GM19468 (cell line): ENCODE measurements at regions not wholly inside any gene's neighbourhood (a gene's known extent, or its start where the extent isn't known, plus 50 kb on each side); places are given as distances from the start of the nearest gene placed in this dataset.

Experiments used
- ATAC-seq: cut with Tn5 transposase; IDR thresholded peaks from one replicate; pipeline ENCODE4 v1.9.1; 2021; ENCODE audit warnings: mild to moderate bottlenecking, moderate library complexity, moderate number of reproducible peaks; ENCODE audit not compliant: unreplicated experiment; ENCODE audit errors: extremely low read depth

- no peak for ATAC-seq
Observed at GRCh38 chr11:32531528-32531927, 52.1 kb upstream of the EIF3M start.

- peak; percentile 98 for ATAC-seq
Observed at GRCh38 chr11:32529994-32530588, 53.5 kb upstream of the EIF3M start.

- no peak for ATAC-seq
Observed at GRCh38 chr11:32527261-32528175, 56.1 kb upstream of the EIF3M start.

- ATAC-seq, result no peak
Observed at GRCh38 chr11:32526760-32527159, 56.9 kb upstream of the EIF3M start.

GRCh38 chr11:32511926-32512325 lies 71.7 kb upstream of the EIF3M start:
- ATAC-seq, result no peak

GRCh38 chr11:32510039-32510438 lies 73.6 kb upstream of the EIF3M start:
- no peak for ATAC-seq

GRCh38 chr11:32508780-32509179 lies 73.4 kb upstream of the WT1 start:
- ATAC-seq, result no peak

- ATAC-seq, result no peak
Observed at GRCh38 chr11:32500001-32500400, 64.7 kb upstream of the WT1 start.

GRCh38 chr11:32497951-32498350 lies 62.6 kb upstream of the WT1 start:
- no peak for ATAC-seq

GRCh38 chr11:32494629-32495028 lies 59.3 kb upstream of the WT1 start:
- ATAC-seq, result no peak

- no peak for ATAC-seq
Observed at GRCh38 chr11:32489464-32489863, 54.1 kb upstream of the WT1 start.

GRCh38 chr11:32487270-32487669 lies 51.9 kb upstream of the WT1 start:
- ATAC-seq, result no peak

GRCh38 chr11:32485733-32486132 lies 50.4 kb upstream of the WT1 start:
- no peak for ATAC-seq
